GM23248 (cell line): ENCODE measurements at regions not wholly inside any gene's neighbourhood (a gene's known extent, or its start where the extent isn't known, plus 50 kb on each side); places are given as distances from the start of the nearest gene placed in this dataset.

Source experiments
- DNase-seq: peaks from one replicate; pipeline ENCODE4 v3.0.0-alpha.2; 2015
- H2AFZ ChIP-seq: fragments of 200-600 bp; sonication (generic); 2 replicates; pipeline ENCODE4 v1.6.1; 2016; ENCODE audit warnings: antibody characterized with exemption
- H3F3A ChIP-seq: fragments of 200-600 bp; sonication (generic); 2 replicates; pipeline ENCODE4 v1.6.1; 2016; ENCODE audit warnings: mild to moderate bottlenecking, antibody characterized with exemption, mixed run types; ENCODE audit not compliant: insufficient read depth
- H3K27ac ChIP-seq: fragments of 200-600 bp; sonication (generic); 2 replicates; pipeline ENCODE4 v1.5.1; 2016; ENCODE audit warnings: mild to moderate bottlenecking
- H3K27me3 ChIP-seq: fragments of 200-600 bp; sonication (generic); replicated peaks from 2 replicates; pipeline ENCODE4 v1.6.1; 2016; ENCODE audit warnings: mild to moderate bottlenecking; ENCODE audit not compliant: insufficient read depth
- H3K36me3 ChIP-seq: fragments of 200-600 bp; sonication (generic); 2 replicates; pipeline ENCODE4 v1.6.1; 2016; ENCODE audit warnings: low read depth, mild to moderate bottlenecking
- H3K4me1 ChIP-seq: fragments of 200-600 bp; sonication (generic); 2 replicates; pipeline ENCODE4 v1.6.1; 2016; ENCODE audit warnings: mild to moderate bottlenecking; ENCODE audit not compliant: insufficient read depth
- H3K4me2 ChIP-seq: fragments of 200-600 bp; sonication (generic); one replicate; pipeline ENCODE4 v1.6.1; 2016; ENCODE audit warnings: mild to moderate bottlenecking; ENCODE audit not compliant: unreplicated experiment
- H3K4me3 ChIP-seq: fragments of 200-600 bp; sonication (generic); 2 replicates; pipeline ENCODE4 v1.5.1; 2016; ENCODE audit warnings: mild to moderate bottlenecking
- H3K79me2 ChIP-seq: fragments of 200-600 bp; sonication (generic); 2 replicates; pipeline ENCODE4 v1.6.1; 2016; ENCODE audit warnings: mild to moderate bottlenecking; ENCODE audit not compliant: insufficient read depth
- H3K9ac ChIP-seq: fragments of 200-600 bp; sonication (generic); 2 replicates; pipeline ENCODE4 v1.6.1; 2016; ENCODE audit warnings: mild to moderate bottlenecking
- H3K9me2 ChIP-seq: fragments of 200-600 bp; sonication (generic); 2 replicates; pipeline ENCODE4 v1.6.1; 2016; ENCODE audit warnings: mixed run types, mild to moderate bottlenecking, moderate library complexity; ENCODE audit not compliant: insufficient read depth
- H3K9me3 ChIP-seq: fragments of 200-600 bp; sonication (generic); one replicate; pipeline ENCODE4 v1.6.1; 2017; ENCODE audit warnings: low read depth
- H4K20me1 ChIP-seq: fragments of 200-600 bp; sonication (generic); 2 replicates; pipeline ENCODE4 v1.6.0; 2016; ENCODE audit not compliant: insufficient read depth
- EZH2 ChIP-seq: fragments of 200-600 bp; sonication (generic); IDR thresholded peaks from 2 replicates; pipeline ENCODE4 v1.6.1; 2018; ENCODE audit warnings: antibody characterized with exemption, mild to moderate bottlenecking; ENCODE audit not compliant: insufficient read depth, poor library complexity, severe bottlenecking
- EZH2phosphoT487 ChIP-seq: fragments of 200-600 bp; sonication (generic); IDR thresholded peaks from 2 replicates; pipeline ENCODE4 v1.6.1; 2018; ENCODE audit warnings: antibody characterized with exemption, moderate library complexity, mild to moderate bottlenecking, low read depth; ENCODE audit not compliant: insufficient read depth
- WGBS, 2 experiments: methylation state at CpG; one replicate each; pipeline ENCODE4 v1.1.6; 2015 to 2017; ENCODE audit warnings: low lambda C conversion rate in 2 of 2, low coverage in 1 of 2; ENCODE audit errors: missing lambda C conversion rate in 2 of 2; 5-methylcytosine and 5-hydroxymethylcytosine counted together
- in situ Hi-C: fragments of 300-500 bp; cut with MboI; formaldehyde crosslinking; loops from 2 replicates; pipeline ENCODE4 v1.15.0; 2020

DNA sequence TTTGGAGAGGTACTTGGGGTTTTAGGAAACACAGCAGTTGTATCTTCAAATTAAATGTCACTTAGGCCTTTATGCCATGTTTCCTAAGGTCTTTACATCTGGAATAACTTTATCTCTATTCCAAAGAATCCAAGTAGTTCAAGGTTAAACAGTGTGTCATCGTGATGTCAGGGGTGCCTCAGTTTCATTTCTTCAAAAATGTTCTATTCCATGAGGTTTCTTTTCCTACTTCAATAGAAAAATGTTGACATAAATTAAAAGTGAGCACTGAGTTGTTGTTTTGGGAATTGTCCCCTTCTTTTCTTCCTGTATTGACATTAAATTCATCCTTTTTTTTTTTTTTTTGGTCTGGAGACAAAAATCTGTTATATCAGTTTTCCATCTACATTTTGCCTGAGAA lies 160.6 kb upstream of the C21orf91 start:
- Histone ChIP-seq H3K9me2 (no peaks in the 10 kb centered on the region), H3K9ac (no peak overlapping the region), H3K4me1 (no peaks in the 10 kb centered on the region), H3K4me3 (no peak overlapping the region), H3K4me2 (no peak overlapping the region), H3K79me2 (no peaks in the 10 kb centered on the region), H2AFZ (no peak overlapping the region), H3K27me3 (no peaks in the 10 kb centered on the region), H3K27ac (no peak overlapping the region), H3F3A (no peaks in the 10 kb centered on the region), H3K9me3 (peaks cover 3% of the 10 kb centered on the region), H3K36me3 (no peaks in the 10 kb centered on the region), H4K20me1 (no peaks in the 10 kb centered on the region)
- DNase-seq: no peak
- TF ChIP-seq EZH2 (no peak), EZH2phosphoT487 (no peak)
- 0 to 4% methylated on average over 1 of the region's 1 CpG for WGBS, 2 experiments
- in situ Hi-C loops: no loop called here

DNA sequence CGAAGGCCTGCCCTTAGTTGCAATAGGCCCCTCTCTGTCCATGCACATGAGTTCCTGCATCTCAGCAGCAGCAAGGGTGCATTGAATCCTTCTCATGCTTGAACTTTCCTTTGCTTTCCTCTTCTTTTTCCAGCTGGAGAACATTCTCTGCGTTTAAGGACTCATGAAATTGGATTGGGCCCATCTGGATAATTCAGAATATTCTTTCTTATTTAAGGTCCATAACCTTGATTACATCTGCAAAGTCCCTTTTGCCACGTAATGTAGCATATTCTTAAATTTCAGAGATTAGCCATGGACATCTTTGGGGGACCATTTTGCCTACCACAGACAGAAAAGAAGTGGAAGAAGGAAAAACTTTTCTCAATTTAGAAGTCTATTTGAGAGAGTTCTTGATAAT lies 159.7 kb upstream of the C21orf91 start:
- DNase-seq: no peak
- in situ Hi-C loops: no loop called here
- H3K27me3 ChIP-seq: no peaks in the 10 kb centered on the region
- no peak overlapping the region for H3K9ac ChIP-seq
- no peaks in the 10 kb centered on the region for H4K20me1 ChIP-seq
- H3K4me1 ChIP-seq: no peaks in the 10 kb centered on the region
- no peaks in the 10 kb centered on the region for H3K36me3 ChIP-seq
- H2AFZ ChIP-seq: no peak overlapping the region
- no peaks in the 10 kb centered on the region for H3F3A ChIP-seq
- peaks cover 3% of the 10 kb centered on the region for H3K9me3 ChIP-seq
- H3K79me2 ChIP-seq: no peaks in the 10 kb centered on the region
- no peak overlapping the region for H3K4me2 ChIP-seq
- TF ChIP-seq EZH2 (no peak), EZH2phosphoT487 (no peak)
- no peak overlapping the region for H3K4me3 ChIP-seq
- H3K27ac ChIP-seq: no peak overlapping the region
- H3K9me2 ChIP-seq: no peaks in the 10 kb centered on the region
- 23 to 30% methylated on average over 3 of the region's 3 CpGs for WGBS, 2 experiments

DNA sequence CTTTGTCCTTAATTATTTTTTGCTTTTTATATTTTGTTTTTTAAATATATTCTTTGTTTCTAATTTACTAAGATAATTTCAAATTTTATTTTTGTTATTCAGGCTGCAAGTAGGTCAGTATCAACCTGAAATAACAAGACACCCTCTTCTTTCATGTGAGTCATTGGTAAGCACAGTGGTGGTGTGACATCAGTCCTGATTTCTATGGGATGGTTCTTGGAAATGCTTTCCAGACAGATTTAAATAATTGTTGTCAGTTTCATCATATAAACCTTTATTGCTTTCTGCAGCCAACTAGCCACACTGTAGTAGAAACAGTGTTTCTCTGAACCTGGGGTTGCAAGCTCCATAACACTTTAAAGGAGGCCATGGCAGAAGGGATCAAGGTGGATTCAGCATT lies 157.5 kb upstream of the C21orf91 start:
- Histone ChIP-seq H3K9me2 (no peaks in the 10 kb centered on the region), H3F3A (no peaks in the 10 kb centered on the region), H3K4me3 (no peak overlapping the region), H4K20me1 (no peaks in the 10 kb centered on the region), H3K9me3 (no peaks in the 10 kb centered on the region), H3K27ac (no peak overlapping the region), H3K27me3 (no peaks in the 10 kb centered on the region), H2AFZ (no peak overlapping the region), H3K79me2 (no peaks in the 10 kb centered on the region), H3K4me2 (no peak overlapping the region), H3K4me1 (no peaks in the 10 kb centered on the region), H3K9ac (no peak overlapping the region), H3K36me3 (no peaks in the 10 kb centered on the region)
- no peak for DNase-seq
- in situ Hi-C loops: no loop called here
- TF ChIP-seq EZH2phosphoT487 (no peak), EZH2 (no peak)

DNA sequence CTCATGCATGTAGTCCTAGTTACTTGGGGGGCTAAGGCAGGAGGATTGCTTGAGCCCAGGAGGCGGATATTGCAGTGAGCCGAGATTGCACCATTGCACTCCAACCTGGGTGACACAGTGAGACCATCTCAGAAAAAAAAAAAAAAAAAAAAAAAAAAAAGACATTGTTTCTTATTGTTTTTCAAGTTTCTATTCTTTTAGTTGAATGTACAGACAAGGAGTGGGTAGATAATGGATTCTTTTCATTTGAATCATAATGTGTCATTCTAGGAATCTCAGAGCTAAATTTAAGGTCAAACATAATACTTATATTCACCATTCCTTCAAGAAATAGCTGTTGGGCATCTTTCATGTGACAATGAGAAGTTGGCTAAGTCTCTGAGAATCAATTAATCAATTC lies 157.0 kb upstream of the C21orf91 start:
- Histone ChIP-seq H3K4me2 (no peak overlapping the region), H3K27me3 (no peaks in the 10 kb centered on the region), H2AFZ (no peak overlapping the region), H3K9me3 (no peaks in the 10 kb centered on the region), H3K27ac (no peak overlapping the region), H3K9me2 (no peaks in the 10 kb centered on the region), H4K20me1 (no peaks in the 10 kb centered on the region), H3K9ac (no peak overlapping the region), H3K4me1 (no peaks in the 10 kb centered on the region), H3K4me3 (no peak overlapping the region), H3F3A (no peaks in the 10 kb centered on the region), H3K36me3 (no peaks in the 10 kb centered on the region), H3K79me2 (no peaks in the 10 kb centered on the region)
- in situ Hi-C loops: no loop called here
- TF ChIP-seq EZH2phosphoT487: no peak
- 22 to 40% methylated on average over 2 of the region's 2 CpGs for WGBS, 2 experiments
- DNase-seq: no peak

DNA sequence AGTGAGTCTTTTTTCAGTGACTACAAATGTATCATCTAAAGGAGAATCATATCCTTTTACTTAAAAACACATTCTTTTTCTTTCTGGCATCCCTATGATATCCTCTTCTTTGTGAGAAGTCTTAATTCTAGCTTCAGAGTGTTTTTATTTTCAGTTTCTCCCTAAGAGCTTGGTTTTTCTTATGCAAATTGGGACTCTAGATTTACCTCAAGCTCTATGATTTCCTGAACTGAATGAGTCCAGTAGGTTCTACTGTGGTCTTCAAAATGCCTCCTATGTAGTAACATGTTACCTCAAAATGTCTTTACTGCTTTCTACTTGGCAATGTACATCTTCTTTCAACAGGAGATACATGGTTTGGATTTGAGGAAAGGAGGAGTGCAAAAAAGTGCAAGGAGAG lies 148.2 kb upstream of the C21orf91 start:
- no peaks in the 10 kb centered on the region for H3K79me2 ChIP-seq
- H3K9me3 ChIP-seq: no peaks in the 10 kb centered on the region
- TF ChIP-seq EZH2 (no peak), EZH2phosphoT487 (no peak)
- no peak overlapping the region for H3K27ac ChIP-seq
- no peak overlapping the region for H3K4me2 ChIP-seq
- no peaks in the 10 kb centered on the region for H3K4me1 ChIP-seq
- H3K36me3 ChIP-seq: no peaks in the 10 kb centered on the region
- no peaks in the 10 kb centered on the region for H4K20me1 ChIP-seq
- H2AFZ ChIP-seq: no peak overlapping the region
- H3F3A ChIP-seq: no peaks in the 10 kb centered on the region
- no peak overlapping the region for H3K4me3 ChIP-seq
- no peaks in the 10 kb centered on the region for H3K27me3 ChIP-seq
- H3K9me2 ChIP-seq: no peaks in the 10 kb centered on the region
- in situ Hi-C loops: no loop called here
- no peak for DNase-seq
- no peak overlapping the region for H3K9ac ChIP-seq
